ENCODE measurements at regions not wholly inside any gene's neighbourhood (a gene's known extent, or its start where the extent isn't known, plus 50 kb on each side); places are given as distances from the start of the nearest gene placed in this dataset.

DNA sequence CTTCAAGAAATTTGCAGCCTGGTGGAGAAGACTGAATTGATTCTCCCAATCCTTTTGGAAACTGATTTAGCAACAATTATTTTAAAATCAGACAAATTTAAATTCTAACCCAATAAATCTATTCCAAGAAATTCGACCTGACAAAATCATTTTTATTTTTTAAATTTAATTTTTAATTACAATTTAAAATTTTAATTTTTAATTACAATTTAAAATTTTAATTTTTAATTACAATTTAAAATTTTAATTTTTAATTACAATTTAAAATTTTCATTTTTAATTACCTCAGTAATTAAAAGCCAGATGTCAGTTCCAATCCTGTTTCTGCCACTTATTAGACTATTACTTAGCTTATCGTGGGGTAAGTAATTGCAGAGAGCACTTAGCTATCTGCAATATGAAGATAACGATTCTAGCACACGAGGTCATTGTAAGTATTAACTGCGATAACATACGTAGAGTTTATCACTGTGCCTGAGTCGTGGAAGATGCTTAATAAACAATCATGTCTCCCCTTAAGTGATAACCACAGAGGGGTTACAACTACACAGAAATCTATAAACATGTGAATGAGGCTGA lies 346.4 kb upstream of the SLC24A2 start:
- DNase-seq (ENCODE audit: low read depth in 4 of 4, low spot score in 2 of 4): no peak

DNA sequence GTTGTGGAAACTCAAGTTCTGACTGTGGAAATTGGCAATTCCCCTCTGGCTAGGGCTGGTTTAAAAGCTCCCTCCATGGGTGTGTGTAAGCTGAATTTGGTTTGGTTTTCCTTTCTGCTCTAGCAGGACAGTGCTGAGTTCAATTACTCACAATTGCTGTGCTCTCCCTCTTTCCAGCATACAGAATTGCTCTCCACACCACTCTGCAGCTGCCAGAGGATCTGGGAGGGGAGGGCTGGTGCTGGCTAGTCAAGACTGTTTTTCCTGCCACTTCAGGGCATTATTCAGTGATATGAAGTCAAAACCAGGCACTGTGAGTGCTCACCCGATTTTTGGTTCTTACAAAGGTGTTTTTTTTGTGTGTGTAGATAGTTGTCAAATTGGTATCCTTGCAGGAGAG lies 336.9 kb upstream of the SLC24A2 start:
- DNase-seq (ENCODE audit: low read depth in 4 of 4, low spot score in 2 of 4): no peak

DNA sequence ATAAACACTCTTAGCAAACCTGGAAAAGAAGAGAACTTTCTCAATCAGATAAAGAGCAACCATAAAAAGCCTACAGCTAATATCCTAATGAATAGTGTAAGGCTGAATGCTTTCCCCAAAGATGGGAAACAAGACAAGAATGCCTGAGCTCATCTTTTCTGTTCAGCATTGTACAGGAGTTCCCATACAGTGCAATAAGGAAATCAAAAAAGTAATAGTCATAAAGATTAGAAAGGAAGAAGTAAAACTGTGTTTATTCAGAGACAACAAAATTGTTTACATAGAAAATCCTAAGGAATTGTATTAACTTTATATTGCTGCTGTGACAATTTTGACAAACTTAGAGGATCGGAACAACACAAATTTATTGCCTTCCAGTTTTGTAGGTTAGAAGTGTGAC lies 330.7 kb upstream of the SLC24A2 start:
- no peak for DNase-seq (ENCODE audit: low read depth in 4 of 4, low spot score in 2 of 4)

DNA sequence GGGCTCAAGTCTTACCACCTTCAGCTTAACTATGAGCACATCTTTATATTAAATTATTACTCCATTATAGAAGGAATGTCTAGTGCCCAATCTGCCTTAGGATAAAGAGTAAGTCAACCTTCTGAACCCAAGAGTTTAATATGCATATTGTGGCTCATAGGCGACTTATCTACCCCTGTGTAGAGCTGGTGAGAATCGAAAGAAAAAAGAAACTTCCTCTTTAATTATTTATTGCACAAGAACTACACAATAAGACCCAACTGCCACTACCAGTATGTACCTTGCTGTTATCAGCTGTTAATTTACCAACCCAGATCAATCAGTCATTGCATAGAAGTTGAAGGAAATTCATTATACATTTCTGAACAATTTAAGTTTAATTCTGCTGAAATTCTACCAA lies 329.1 kb upstream of the SLC24A2 start:
- DNase-seq (ENCODE audit: low read depth in 4 of 4, low spot score in 2 of 4): no peak

DNA sequence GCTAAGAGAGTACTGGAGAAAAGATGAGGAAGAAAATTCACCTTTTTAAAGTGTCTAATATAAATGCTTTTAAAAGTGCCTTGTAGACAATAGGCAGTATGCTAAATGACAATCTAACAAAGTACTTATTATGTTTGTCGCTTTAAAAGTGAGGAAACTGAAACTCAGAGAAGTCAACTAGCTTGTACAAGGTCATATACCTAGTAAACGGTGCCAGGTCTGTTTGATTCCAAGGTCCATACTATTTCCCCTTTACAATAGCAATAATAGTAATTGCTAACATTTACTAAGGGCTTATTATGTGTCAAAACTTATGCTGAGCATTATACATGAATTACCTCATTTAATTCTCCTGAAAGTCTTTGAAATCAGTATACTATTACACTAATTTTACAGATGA lies 328.6 kb upstream of the SLC24A2 start:
- DNase-seq (ENCODE audit: low read depth in 4 of 4, low spot score in 2 of 4): no peak

DNA sequence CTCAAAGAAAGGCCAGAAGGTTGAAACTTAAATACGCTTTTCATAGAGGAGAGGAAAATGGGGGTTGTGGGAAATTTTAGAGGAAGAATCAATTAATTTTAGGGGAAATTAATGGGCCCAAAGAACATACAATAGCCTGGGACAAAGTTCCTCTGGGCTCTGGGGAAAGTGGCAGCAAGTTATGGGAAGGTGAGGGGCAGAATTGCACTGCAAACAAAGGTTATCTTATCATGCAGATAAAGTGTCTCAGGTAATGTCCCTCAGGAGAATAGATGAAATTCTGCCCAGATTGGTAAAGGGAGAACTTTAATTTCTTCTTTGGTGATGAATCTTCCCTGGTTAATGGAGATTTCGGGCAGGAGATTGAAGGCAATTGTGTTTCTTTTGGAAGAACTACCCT lies 326.1 kb upstream of the SLC24A2 start:
- no peak for DNase-seq (ENCODE audit: low read depth in 4 of 4, low spot score in 2 of 4)

DNA sequence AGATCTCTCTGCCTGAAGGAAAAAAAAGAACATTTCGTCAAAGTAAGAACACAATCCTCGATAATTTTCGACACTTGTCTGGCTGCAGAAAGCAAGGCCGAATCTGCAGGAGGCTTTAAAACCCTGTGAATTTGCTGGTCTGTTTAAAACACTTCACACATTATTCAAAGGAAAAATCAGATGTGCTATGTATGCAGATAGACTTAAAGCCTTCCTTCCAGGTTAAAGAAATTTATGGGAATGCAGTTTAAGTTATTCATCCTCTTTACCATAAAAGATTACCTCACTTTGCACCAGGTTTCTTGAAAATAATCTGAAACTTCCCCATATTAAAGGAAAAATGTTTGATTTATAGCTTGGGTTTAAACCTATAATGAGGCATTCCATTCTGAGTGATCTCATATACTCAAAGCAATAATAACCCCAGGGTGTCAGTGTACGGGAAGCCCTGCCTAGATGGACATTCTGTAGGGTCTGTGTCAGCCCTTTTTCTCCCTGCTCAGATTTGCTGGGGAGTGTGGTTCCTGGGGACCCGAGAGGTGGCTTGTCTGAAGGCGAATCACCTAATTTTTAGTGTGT lies 323.5 kb upstream of the SLC24A2 start:
- no peak for DNase-seq (ENCODE audit: low read depth in 4 of 4, low spot score in 2 of 4)

DNA sequence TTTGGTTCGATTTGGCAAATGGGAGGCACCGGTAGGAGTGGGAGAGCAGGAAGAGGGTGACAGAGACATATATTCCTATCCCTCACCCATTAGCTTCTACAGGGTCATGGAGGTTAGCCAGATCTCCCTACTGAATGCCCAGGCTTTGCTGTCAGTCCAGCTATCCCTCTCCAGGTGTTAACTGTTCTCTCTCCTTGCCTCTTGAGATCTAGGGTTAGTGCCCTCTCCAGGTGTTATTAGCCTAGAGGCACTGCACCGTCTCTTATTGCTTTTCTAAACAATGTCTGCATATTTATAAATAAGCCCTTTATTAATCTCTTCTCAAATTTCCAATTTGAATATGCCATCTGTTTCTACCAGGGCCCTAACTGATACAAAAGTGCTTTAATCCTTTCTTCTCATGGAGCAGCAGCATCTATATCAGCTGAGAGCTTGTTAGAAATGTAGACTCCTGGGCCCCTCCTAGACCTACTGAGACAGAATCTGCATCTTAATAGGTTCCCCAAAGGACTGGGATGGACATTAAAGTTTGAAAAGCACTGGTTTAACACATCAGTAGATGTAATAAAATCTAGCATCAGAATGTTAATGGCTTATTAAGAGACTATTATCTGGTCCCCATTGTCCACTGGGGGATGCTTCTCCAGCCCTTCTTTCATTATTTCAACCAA lies 322.5 kb upstream of the SLC24A2 start:
- DNase-seq (ENCODE audit: low read depth in 4 of 4, low spot score in 2 of 4): no peak

DNA sequence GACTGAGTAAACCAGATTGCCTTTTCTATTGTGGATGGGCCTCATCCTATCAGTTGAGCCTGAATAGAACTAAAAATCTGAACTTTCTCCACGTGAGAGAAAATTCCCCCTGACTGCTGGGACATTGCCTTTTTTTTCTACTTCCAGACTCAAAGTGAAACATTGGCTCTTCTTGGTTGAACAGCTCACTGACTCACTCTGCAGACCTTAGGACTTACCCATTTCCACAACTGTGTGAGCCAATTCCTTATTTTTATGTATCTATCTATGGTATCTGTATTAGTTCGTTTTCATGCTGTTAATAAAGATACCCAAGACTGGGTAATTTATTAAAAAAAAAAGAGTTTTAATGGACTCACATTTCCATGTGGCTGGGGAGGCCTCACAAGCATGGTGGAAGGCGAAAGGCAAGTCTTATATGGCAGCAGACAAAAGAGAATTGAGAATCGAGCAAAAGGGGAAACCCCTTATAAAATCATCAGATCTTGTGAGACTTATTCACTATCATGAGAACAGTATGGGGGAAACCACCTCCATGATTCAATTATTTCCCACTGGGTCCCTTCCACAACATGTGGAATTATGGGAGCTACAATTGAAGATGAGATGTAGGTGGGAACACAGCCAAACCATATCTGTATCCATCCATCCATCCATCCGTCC lies 306.7 kb upstream of the SLC24A2 start:
- DNase-seq (ENCODE audit: low read depth in 4 of 4, low spot score in 2 of 4): no peak

DNA sequence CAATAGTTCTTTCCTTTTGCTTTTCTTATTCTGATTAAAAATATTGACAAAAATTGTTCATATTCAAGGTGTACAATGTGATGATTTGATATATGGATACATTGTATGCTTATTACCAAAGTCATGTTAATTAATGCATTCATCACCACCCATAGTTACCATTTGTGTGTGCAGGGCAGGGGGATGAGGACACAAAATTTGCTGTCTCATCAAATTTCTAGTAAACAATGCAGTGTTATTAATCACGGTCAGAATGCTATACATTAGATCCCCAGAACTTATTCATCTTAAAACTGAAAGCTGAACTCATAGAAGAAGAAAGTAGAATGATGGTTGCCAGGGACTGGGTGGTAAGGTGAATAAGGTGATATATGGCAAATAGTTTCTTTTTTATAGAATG lies 303.7 kb upstream of the SLC24A2 start:
- no peak for DNase-seq (ENCODE audit: low read depth in 4 of 4, low spot score in 2 of 4)

DNA sequence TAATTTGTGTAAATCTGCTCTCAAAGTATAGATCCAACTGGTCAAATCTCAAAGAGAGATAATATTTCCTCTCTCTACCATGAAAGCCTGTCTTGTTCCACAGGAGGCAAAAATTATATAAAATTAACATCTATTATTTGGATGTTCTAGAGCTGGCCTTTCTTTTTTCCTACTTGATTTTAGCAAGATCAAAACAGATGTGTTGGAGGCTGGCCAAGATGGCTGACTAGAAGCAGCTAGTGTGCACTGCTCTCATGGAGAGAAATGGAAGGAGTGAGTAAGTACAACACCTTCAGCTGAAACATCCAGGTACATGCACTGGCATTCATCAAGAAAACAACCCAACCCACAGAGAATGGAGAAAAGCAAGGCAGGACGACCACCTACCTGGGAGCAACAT lies 298.6 kb upstream of the SLC24A2 start:
- no peak for DNase-seq (ENCODE audit: low read depth in 4 of 4, low spot score in 2 of 4)

DNA sequence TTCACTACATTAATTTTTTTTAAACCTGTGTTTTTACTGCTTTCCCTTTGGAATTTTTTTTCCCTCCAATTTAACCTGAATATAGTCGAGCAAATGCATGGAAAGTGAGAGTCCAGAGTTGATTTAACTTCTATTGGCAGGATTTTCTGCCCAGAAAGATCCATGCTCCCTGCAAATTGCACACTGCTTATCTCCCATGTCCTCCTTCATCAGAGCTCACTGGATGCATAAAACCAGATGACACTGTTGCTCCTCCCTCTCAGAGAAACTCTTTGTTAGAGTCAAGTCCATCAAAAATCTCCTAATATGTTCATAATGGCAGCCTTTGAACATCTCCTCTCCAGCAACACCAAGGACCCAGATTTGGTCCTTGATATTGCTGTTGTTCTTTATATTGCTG lies 297.0 kb upstream of the SLC24A2 start:
- no peak for DNase-seq (ENCODE audit: low read depth in 4 of 4, low spot score in 2 of 4)

DNA sequence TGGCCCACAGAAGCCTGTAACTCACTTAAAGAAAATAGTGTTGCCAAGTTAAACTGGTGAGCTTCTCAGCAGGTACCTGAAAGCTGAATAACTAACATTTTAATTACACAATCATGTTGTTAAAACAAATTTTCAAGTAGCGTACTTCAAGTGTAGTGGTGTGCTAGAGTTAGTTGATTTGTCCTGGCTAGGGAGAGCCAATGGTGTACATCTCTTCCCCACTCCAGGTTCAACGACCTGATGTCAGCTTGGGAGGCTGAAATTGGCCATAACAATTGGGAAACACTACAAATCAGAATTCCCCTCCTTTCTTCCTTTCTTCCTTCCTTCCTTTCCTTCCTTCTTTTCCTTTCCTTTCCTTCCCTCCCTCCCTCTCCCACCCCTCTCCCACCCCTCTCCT lies 295.3 kb upstream of the SLC24A2 start:
- DNase-seq (ENCODE audit: low read depth in 4 of 4, low spot score in 2 of 4): no peak

DNA sequence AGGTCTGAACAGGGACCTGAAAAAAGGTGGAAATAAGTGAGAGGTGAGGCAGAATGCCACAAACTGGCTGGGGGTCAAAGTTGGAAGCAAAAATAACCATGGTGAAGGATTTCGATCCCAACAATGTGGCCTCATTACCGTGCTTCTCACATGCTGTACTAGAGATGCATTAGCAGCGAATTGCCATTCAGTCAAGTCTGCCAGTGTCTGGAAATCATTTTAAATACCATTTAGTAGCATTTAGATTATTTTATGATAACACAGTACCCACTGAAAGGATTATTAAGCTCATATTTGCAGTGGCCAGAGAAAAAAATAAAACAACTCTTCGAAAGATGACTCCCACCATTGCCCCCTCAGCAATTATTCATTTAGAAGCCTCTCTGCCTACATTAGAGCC lies 294.6 kb upstream of the SLC24A2 start:
- DNase-seq (ENCODE audit: low read depth in 4 of 4, low spot score in 2 of 4): no peak

DNA sequence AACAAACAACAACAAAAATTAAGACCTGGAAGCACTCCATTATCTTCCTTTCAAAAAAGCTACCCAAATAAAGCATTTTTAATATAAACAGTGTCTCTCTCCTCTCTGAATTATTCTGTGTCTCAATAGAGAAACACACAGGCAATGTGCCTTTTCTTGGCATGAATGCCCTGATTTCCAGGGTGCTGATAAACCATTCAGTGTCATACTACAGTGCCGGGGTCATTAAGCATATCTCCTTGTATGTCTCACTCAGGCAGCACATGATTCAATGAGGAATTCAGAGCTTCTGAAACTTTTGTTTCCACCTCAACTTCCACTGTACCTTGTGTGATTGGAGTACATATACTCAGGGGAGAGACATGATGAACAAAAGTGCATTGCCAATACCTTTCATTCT lies 294.0 kb upstream of the SLC24A2 start:
- no peak for DNase-seq (ENCODE audit: low read depth in 4 of 4, low spot score in 2 of 4)

DNA sequence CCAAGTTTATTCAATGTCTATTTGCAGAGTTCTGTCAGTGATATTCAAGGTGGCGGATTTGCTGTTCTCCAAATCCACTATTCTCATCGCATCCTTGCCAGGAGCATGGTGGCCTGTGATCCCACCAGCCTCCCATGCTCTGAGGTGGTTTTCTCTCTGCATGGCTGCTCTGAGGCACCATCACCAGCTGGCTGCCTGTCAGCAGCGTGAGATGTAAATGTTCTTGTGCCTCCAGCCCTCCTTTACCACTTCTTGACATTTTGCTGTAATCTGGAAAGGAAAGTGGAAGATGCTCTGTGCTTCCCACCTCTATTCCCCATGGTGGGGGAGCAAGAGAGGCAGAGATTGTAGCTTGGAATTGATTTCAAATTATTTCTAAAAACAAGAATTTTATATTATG lies 293.6 kb upstream of the SLC24A2 start:
- DNase-seq (ENCODE audit: low read depth in 4 of 4, low spot score in 2 of 4): no peak

DNA sequence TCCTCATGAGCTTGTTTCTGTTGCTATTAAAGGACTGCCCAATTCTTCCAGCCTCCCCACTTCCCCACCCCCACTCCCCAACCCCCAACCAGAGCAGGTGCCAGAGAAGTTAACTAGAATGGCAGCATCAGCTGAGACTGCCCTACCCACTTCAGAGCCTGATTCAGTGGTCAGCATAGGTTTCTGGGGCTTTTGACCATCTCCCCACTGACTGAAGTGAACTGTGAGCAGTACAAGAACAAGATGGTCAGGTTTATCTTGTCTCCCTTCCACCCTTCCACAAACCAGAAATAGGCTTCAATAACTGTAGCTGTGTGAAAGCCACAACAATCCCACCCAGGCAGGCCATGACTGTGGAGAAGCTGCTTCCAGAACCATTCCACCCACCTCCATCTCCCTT lies 289.4 kb upstream of the SLC24A2 start:
- DNase-seq (ENCODE audit: low read depth in 4 of 4, low spot score in 2 of 4): no peak

DNA sequence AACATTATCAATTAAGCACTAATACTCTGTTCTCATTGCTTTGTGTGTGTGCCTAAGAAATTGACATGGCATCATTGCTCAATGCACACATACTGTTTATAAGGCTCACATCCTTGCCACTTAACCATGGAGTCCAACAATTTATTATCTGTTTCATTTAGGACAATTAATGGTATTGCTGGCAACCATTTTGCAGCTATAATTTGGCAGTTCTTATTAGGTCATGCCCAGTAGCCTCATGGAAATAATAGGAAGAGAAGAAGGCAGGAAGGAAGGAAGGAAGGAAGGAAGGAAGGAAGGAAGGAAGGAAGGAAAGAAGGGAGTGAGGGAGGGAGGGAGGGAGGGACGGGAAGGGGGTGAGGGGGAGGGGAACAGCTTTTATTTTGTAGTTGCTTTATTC lies 285.5 kb upstream of the SLC24A2 start:
- no peak for DNase-seq (ENCODE audit: low read depth in 4 of 4, low spot score in 2 of 4)

DNA sequence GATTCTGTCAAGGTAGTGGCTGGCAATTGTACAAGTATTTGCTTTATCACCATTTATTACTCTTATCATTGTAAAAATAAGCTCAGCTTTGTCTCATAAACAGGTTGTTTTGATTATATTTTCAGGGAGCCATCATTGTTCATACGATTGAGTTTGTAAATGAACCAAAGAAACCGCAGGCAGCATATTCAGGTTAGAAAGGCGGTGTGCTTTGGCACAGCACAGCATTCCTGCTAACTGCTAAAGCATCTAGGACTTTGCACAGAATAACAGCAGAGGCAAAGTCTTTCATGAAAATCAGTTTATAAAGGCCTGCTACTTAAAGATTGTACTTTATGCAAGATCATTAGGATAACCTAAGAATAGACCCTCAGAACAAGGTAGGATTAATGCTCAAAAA lies 281.5 kb upstream of the SLC24A2 start:
- DNase-seq (ENCODE audit: low read depth in 4 of 4, low spot score in 2 of 4): no peak

DNA sequence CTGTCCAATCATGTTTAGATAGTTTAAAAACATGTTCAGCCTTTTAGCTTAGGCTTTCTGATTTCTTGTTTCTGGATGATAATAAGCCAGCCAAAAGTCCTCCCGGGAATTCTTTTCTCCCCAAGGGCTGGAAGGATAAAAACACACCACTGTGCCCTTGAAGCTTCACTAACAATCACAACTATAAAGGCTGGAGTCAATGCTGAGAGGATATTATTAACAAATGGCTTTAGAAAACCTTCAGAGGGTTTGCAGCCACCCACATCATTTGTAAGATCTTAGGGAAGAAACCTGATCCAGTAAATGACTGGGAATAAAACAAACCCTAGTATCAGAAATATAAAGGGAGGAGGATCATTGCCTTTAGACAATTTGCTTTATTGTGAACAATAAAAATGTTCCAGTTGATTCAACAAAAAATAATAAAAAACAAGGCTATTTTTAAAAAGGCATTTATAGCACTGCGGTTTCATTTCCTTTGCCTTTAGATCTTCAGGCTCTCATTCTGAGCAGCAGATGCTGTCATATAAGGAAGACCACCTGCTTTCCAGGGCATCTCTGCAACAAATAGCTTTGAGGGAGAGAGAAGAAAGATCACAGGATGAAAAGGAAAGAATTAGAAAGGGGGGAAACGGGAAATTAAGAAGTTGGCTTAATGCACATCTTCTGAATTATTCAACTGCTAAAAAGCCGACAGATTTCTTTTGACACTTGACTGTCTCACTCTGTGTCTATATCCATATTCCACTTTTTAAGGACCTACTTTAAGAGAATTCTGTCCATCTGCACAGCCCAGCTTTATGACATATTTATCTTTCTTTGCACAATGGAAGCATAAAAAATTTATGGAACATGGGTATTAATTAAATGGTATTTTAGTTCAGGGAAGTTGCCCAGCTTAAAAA lies 277.2 kb upstream of the SLC24A2 start:
- no peak for DNase-seq (ENCODE audit: low read depth in 4 of 4, low spot score in 2 of 4)

DNA sequence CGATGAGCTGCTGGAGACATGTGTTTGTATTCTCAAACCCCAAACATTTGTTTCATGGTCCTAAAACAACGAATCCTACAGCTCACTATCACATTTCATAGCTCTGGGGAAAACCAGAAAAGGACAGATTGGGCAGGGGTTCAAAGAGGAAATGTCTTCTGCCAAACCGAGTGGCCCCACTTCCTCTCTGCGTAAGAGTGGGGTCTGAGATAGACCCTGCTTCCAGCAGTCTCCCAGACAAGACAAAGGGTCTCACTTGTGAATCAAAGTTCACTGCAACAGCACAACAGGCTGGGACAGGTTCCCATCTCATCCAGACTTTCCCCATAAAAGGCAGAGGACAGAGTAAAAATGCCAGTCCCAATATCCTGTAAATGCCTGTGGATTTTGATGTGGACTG lies 276.2 kb upstream of the SLC24A2 start:
- no peak for DNase-seq (ENCODE audit: low read depth in 4 of 4, low spot score in 2 of 4)
